Peyer's patch (tissue), 4 donors: ENCODE measurements at regions not wholly inside any gene's neighbourhood (a gene's known extent, or its start where the extent isn't known, plus 50 kb on each side); places are given as distances from the start of the nearest gene placed in this dataset.

Source experiments
- DNase-seq, 3 donors: peaks; one replicate each; pipeline ENCODE4 v3.0.0-alpha.2; 2017 to 2019
- H3K27ac ChIP-seq, 4 donors: fragments of 200-600 bp; sonication (generic); one replicate each; pipeline ENCODE4 v1.5.1; 2016 to 2019
- H3K27me3 ChIP-seq, 2 donors: fragments of 200-600 bp; sonication (generic); one replicate each; pipeline ENCODE4 v1.5.1; 2019
- H3K36me3 ChIP-seq, 3 donors: fragments of 200-600 bp; sonication (generic); one replicate each; pipeline ENCODE4 v1.5.1; 2016 to 2019
- H3K4me1 ChIP-seq, 4 donors: fragments of 200-600 bp; sonication (generic); one replicate each; pipeline ENCODE4 v1.5.1; 2016 to 2019
- H3K4me3 ChIP-seq, 4 donors: fragments of 200-600 bp; sonication (generic); 1 replicate in 3 of 4; 2 replicates in 1 of 4; pipeline ENCODE4 v1.5.1; 2016 to 2019; ENCODE audit warnings: mild to moderate bottlenecking in 1 of 4
- H3K9me3 ChIP-seq, 4 donors: fragments of 200-600 bp; sonication (generic); one replicate each; pipeline ENCODE4 v1.5.1; 2016 to 2019; ENCODE audit warnings: mild to moderate bottlenecking in 1 of 4
- POLR2A ChIP-seq, 2 donors: fragments of 450-650 bp; IDR thresholded peaks; one replicate each; pipeline ENCODE4 v1.5.1; 2017; ENCODE audit warnings: antibody characterized with exemption in 2 of 2, mild to moderate bottlenecking in 2 of 2, moderate library complexity in 2 of 2
- TF ChIP-seq, protein P1 (sequence below), 6 experiments: fragments of 450-650 bp in 4 of 6; fragments of 200-600 bp in 2 of 6; sonication (generic) in 1 of 6; IDR thresholded peaks; one replicate each; pipeline ENCODE4 v1.5.1; 2017 to 2019; ENCODE audit warnings: antibody characterized with exemption in 6 of 6, mild to moderate bottlenecking in 3 of 6, moderate library complexity in 1 of 6

DNA sequence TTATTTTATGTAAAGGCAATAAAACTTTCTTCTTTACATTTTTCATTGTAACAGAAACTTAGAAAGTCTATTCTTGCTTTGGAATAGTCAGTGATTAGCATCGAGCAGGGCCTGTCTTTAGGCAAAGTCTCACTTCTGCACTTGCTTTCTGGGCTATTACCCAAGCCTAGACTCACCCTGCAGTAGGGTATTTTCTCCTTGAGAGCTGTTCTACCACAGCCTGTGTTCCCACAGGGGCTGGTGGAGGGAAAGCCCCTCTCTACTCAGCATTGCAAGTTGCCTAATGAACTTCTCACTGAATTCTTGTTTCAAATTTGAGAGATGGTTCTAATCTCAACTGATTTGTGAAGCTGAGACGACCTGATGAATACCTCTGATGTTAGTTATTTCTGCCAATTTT, 111.7 kb upstream of the KLHL14 start:
- no peak for TF ChIP-seq POLR2A (IDR thresholded peaks at IDR 0.05)
- TF ChIP-seq, protein P1, sequence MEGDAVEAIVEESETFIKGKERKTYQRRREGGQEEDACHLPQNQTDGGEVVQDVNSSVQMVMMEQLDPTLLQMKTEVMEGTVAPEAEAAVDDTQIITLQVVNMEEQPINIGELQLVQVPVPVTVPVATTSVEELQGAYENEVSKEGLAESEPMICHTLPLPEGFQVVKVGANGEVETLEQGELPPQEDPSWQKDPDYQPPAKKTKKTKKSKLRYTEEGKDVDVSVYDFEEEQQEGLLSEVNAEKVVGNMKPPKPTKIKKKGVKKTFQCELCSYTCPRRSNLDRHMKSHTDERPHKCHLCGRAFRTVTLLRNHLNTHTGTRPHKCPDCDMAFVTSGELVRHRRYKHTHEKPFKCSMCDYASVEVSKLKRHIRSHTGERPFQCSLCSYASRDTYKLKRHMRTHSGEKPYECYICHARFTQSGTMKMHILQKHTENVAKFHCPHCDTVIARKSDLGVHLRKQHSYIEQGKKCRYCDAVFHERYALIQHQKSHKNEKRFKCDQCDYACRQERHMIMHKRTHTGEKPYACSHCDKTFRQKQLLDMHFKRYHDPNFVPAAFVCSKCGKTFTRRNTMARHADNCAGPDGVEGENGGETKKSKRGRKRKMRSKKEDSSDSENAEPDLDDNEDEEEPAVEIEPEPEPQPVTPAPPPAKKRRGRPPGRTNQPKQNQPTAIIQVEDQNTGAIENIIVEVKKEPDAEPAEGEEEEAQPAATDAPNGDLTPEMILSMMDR (IDR thresholded peaks at IDR 0.05): no peak
- H3K36me3 ChIP-seq: no peaks in the 10 kb centered on the region
- H3K4me3 ChIP-seq: no peak overlapping the region
- no peaks in the 10 kb centered on the region for H3K9me3 ChIP-seq
- peak in 2 of 3 donors; percentile 31 to 54 for DNase-seq
- H3K4me1 ChIP-seq: no peaks in the 10 kb centered on the region
- H3K27ac ChIP-seq: no peak overlapping the region
- H3K27me3 ChIP-seq: no peaks in the 10 kb centered on the region

DNA sequence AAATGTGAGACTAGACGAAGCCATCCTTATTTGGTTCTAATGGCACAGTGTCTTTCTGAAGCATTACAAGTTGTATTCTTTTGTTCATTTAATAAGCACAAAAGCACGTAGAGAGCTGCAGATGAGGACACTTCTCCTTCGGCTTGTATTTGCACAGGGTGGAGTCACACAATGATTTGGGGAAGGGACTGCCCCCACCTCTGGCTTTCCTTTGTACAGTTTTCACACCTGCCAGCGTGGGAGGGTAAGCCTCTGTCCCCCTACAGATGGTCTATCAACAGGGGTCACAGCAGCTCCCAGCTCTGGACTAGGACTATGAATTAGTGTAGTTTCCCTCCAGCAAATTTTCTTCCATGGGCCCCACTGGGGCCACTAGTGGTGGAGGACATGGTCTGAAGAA, 108.2 kb upstream of the KLHL14 start:
- no peak overlapping the region for H3K4me3 ChIP-seq
- H3K9me3 ChIP-seq: no peaks in the 10 kb centered on the region
- no peaks in the 10 kb centered on the region for H3K4me1 ChIP-seq
- no peak for TF ChIP-seq POLR2A (IDR thresholded peaks at IDR 0.05)
- TF ChIP-seq, protein P1 (IDR thresholded peaks at IDR 0.05): no peak
- H3K27ac ChIP-seq: no peak overlapping the region
- peak in 2 of 3 donors; percentile 21 to 50 for DNase-seq
- no peaks in the 10 kb centered on the region for H3K27me3 ChIP-seq
- no peaks in the 10 kb centered on the region for H3K36me3 ChIP-seq

DNA sequence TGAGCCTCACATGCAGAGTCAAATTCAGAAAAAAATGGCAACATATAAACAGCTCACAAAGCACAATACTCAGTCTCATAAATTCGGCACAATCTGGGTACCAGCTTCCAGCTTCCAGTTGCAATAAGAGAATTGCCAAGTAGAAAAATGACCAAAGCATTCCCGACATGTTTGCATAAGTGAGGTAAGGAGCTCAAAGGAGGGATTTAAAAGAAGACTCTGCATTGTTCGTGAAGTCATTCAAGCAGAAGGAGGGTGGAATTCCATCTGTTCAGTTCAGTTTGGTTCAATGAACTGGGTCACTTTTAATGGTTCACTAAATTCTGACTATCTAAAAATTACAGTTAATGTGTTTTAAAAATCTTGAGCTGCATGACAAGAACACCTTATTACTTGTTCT, 106.7 kb upstream of the KLHL14 start:
- no peaks in the 10 kb centered on the region for H3K27me3 ChIP-seq
- no peak for DNase-seq
- no peak overlapping the region for H3K4me3 ChIP-seq
- no peaks in the 10 kb centered on the region for H3K36me3 ChIP-seq
- no peak for TF ChIP-seq POLR2A (IDR thresholded peaks at IDR 0.05)
- TF ChIP-seq, protein P1 (IDR thresholded peaks at IDR 0.05): no peak
- no peak overlapping the region for H3K27ac ChIP-seq
- H3K4me1 ChIP-seq: no peaks in the 10 kb centered on the region
- H3K9me3 ChIP-seq: no peaks in the 10 kb centered on the region

DNA sequence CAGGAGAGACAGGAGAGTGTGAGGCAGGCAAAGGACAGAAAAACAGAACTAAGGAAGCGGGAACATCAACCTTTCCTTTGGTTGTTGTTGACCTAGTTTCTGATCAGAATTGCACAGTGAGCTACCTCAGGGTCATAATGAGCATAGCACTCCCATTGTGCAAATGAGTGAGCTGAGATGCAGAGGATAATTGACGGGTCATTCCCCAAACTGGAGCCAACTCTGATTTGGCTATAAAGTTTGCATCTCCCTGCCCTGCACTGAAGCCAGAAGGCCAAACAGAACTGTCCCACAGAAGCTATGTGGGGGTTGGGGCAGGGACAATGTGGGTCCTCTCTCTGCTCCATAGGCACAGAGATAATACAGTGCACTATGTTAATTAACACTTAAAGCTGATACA, 105.6 kb upstream of the KLHL14 start:
- TF ChIP-seq POLR2A (IDR thresholded peaks at IDR 0.05): no peak
- TF ChIP-seq, protein P1 (IDR thresholded peaks at IDR 0.05): no peak
- Histone ChIP-seq H3K9me3 (no peaks in the 10 kb centered on the region), H3K4me1 (no peaks in the 10 kb centered on the region), H3K27me3 (no peaks in the 10 kb centered on the region), H3K4me3 (no peak overlapping the region), H3K27ac (no peak overlapping the region), H3K36me3 (no peaks in the 10 kb centered on the region)
- no peak for DNase-seq

DNA sequence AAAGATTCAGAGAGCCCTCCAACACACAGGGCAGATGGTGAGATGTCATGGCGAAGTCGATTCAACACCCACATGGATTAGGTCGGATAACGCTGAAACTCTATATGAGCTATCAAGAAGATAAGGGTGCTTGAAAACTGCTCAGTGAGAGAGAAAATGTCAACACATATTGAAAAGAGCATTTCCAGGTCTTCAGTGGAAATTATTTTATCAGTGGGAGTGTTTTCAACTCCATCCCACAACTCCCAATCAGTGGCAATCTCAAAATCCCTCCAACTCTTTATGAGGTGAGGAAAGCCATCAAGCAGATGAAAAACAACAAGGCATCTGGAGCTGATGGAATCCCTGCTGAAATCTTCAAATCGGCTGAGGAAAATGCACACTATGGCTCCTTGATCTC, 104.5 kb upstream of the KLHL14 start:
- no peaks in the 10 kb centered on the region for H3K4me1 ChIP-seq
- H3K27ac ChIP-seq: no peak overlapping the region
- no peaks in the 10 kb centered on the region for H3K9me3 ChIP-seq
- no peak for DNase-seq
- no peaks in the 10 kb centered on the region for H3K36me3 ChIP-seq
- H3K27me3 ChIP-seq: no peaks in the 10 kb centered on the region
- no peak overlapping the region for H3K4me3 ChIP-seq
- TF ChIP-seq, protein P1 (IDR thresholded peaks at IDR 0.05): no peak
- no peak for TF ChIP-seq POLR2A (IDR thresholded peaks at IDR 0.05)

DNA sequence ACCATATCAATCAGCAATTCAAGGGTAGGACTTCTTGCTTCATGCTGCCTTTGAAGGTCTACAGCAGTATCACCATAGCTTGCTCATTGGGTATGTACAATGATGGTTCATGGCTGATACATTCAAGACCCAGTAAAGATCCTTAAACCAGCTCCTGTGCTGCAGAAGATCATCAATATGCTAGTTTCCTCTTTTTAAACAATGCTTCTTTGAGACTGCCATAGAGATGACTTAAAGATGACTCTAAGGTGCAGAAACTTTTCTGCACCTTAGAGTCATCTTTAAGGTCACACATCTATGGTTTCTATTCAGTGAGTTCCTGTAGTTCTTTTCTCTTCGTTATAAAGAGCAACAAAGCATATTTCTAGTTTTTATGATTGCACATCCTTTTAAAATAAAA, 102.8 kb upstream of the KLHL14 start:
- Histone ChIP-seq H3K9me3 (no peaks in the 10 kb centered on the region), H3K27ac (no peak overlapping the region), H3K4me1 (no peaks in the 10 kb centered on the region), H3K27me3 (no peaks in the 10 kb centered on the region), H3K36me3 (no peaks in the 10 kb centered on the region), H3K4me3 (no peak overlapping the region)
- DNase-seq: no peak
- TF ChIP-seq, protein P1 (IDR thresholded peaks at IDR 0.05): no peak
- no peak for TF ChIP-seq POLR2A (IDR thresholded peaks at IDR 0.05)
